ENCODE measurements at regions not wholly inside any gene's neighbourhood (a gene's known extent, or its start where the extent isn't known, plus 50 kb on each side); places are given as distances from the start of the nearest gene placed in this dataset.

DNA sequence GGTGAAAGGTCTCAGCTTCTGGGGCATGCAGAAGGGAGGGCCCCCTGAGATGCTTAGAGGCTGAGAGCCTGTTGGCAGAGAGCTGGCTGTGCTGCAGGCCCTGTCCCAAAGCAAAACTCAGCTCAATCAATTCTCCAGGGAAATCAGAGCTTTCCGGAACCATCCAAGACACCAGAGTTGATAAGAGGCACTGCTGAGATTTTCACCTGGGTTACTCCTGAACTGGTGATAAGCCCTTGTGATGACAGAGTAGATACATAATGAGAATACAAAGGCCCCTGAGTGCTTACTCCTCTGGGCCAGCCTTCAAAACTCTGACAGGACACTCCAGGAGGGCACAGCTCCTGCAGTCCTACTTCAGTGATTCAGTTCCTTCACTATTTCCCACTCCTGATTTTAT, 63.9 kb downstream of the ARL6IP4 start:
- TF ChIP-seq, protein P1, sequence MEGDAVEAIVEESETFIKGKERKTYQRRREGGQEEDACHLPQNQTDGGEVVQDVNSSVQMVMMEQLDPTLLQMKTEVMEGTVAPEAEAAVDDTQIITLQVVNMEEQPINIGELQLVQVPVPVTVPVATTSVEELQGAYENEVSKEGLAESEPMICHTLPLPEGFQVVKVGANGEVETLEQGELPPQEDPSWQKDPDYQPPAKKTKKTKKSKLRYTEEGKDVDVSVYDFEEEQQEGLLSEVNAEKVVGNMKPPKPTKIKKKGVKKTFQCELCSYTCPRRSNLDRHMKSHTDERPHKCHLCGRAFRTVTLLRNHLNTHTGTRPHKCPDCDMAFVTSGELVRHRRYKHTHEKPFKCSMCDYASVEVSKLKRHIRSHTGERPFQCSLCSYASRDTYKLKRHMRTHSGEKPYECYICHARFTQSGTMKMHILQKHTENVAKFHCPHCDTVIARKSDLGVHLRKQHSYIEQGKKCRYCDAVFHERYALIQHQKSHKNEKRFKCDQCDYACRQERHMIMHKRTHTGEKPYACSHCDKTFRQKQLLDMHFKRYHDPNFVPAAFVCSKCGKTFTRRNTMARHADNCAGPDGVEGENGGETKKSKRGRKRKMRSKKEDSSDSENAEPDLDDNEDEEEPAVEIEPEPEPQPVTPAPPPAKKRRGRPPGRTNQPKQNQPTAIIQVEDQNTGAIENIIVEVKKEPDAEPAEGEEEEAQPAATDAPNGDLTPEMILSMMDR (conservative IDR thresholded peaks at IDR 0.05; ENCODE audit: low read depth in 2 of 2) = no peak
- TF ChIP-seq, protein P2, sequence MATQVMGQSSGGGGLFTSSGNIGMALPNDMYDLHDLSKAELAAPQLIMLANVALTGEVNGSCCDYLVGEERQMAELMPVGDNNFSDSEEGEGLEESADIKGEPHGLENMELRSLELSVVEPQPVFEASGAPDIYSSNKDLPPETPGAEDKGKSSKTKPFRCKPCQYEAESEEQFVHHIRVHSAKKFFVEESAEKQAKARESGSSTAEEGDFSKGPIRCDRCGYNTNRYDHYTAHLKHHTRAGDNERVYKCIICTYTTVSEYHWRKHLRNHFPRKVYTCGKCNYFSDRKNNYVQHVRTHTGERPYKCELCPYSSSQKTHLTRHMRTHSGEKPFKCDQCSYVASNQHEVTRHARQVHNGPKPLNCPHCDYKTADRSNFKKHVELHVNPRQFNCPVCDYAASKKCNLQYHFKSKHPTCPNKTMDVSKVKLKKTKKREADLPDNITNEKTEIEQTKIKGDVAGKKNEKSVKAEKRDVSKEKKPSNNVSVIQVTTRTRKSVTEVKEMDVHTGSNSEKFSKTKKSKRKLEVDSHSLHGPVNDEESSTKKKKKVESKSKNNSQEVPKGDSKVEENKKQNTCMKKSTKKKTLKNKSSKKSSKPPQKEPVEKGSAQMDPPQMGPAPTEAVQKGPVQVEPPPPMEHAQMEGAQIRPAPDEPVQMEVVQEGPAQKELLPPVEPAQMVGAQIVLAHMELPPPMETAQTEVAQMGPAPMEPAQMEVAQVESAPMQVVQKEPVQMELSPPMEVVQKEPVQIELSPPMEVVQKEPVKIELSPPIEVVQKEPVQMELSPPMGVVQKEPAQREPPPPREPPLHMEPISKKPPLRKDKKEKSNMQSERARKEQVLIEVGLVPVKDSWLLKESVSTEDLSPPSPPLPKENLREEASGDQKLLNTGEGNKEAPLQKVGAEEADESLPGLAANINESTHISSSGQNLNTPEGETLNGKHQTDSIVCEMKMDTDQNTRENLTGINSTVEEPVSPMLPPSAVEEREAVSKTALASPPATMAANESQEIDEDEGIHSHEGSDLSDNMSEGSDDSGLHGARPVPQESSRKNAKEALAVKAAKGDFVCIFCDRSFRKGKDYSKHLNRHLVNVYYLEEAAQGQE (IDR thresholded peaks at IDR 0.05; ENCODE audit: unreplicated experiment) = no peak
- TF ChIP-seq EZH2 (IDR thresholded peaks at IDR 0.05; ENCODE audit: low read depth, unreplicated experiment) = no peak
- TF ChIP-seq POLR2AphosphoS5 (IDR thresholded peaks at IDR 0.05; ENCODE audit: low read depth) = no peak
- TF ChIP-seq EZH2phosphoT487 (IDR thresholded peaks at IDR 0.05; ENCODE audit: unreplicated experiment) = no peak
- TF ChIP-seq CREB1 (CRISPR knock-in tag; IDR thresholded peaks at IDR 0.05; ENCODE audit: low read depth) = no peak
- no peak for TF ChIP-seq ZNF331 (CRISPR knock-in tag; IDR thresholded peaks at IDR 0.05; ENCODE audit: low read depth)
